OCI-LY1 (cell line): ENCODE measurements at regions not wholly inside any gene's neighbourhood (a gene's known extent, or its start where the extent isn't known, plus 50 kb on each side); places are given as distances from the start of the nearest gene placed in this dataset.
"Not testable (repeated sequence)": the region's sequence is repeated elsewhere in the genome, so short reads cannot be mapped to it uniquely, and the experiment has no call there.

ENCODE experiments used
- H2AFZ ChIP-seq: fragments of 200-600 bp; sonication (generic), shearing (Covaris generic); 2 replicates; pipeline ENCODE4 v1.6.0; 2014; ENCODE audit warnings: antibody characterized with exemption, mild to moderate bottlenecking, low read length
- H3F3A ChIP-seq: fragments of 200-600 bp; sonication (generic), shearing (Covaris generic); 2 replicates; pipeline ENCODE4 v1.6.0; 2014; ENCODE audit warnings: mild to moderate bottlenecking, antibody characterized with exemption, low read length, moderate library complexity; ENCODE audit not compliant: insufficient read depth
- H3K27ac ChIP-seq: fragments of 200-600 bp; sonication (generic); 2 replicates; pipeline ENCODE4 v1.5.1; 2014; ENCODE audit warnings: low read length, mixed run types, mild to moderate bottlenecking, low read depth; ENCODE audit not compliant: poor library complexity, severe bottlenecking
- H3K27me3 ChIP-seq: fragments of 200-600 bp; sonication (generic); 2 replicates; pipeline ENCODE4 v1.6.0; 2014; ENCODE audit warnings: antibody characterized with exemption, mild to moderate bottlenecking, low read length, moderate library complexity; ENCODE audit not compliant: insufficient read depth
- H3K36me3 ChIP-seq: fragments of 200-600 bp; sonication (generic); 2 replicates; pipeline ENCODE4 v1.6.1; 2014; ENCODE audit warnings: mild to moderate bottlenecking, antibody characterized with exemption, low read length, moderate library complexity, mixed read lengths; ENCODE audit not compliant: insufficient read depth
- H3K4me1 ChIP-seq: fragments of 200-600 bp; sonication (generic); 2 replicates; pipeline ENCODE4 v1.5.1; 2014; ENCODE audit warnings: mild to moderate bottlenecking, low read length, moderate library complexity; ENCODE audit not compliant: insufficient read depth, severe bottlenecking
- H3K4me2 ChIP-seq: fragments of 200-600 bp; sonication (generic), shearing (Covaris generic); 2 replicates; pipeline ENCODE4 v1.6.1; 2014; ENCODE audit warnings: low read length
- H3K4me3 ChIP-seq: fragments of 200-600 bp; sonication (generic); 2 replicates; pipeline ENCODE4 v1.5.1; 2014; ENCODE audit warnings: low read length, low read depth, mild to moderate bottlenecking, mixed read lengths; ENCODE audit not compliant: poor library complexity, severe bottlenecking
- H3K79me2 ChIP-seq: fragments of 200-600 bp; shearing (Covaris generic); 2 replicates; pipeline ENCODE4 v1.6.1; 2016; ENCODE audit warnings: mixed run types, low read length, mixed read lengths; ENCODE audit not compliant: insufficient read depth
- H3K9ac ChIP-seq: fragments of 200-600 bp; sonication (generic), shearing (Covaris generic); 2 replicates; pipeline ENCODE4 v1.6.1; 2014; ENCODE audit warnings: mild to moderate bottlenecking, low read length, mixed read lengths
- H3K9me2 ChIP-seq: fragments of 200-600 bp; sonication (generic), shearing (Covaris generic); 2 replicates; pipeline ENCODE4 v1.6.1; 2014; ENCODE audit warnings: low read depth, mild to moderate bottlenecking, low read length, mixed read lengths
- H3K9me3 ChIP-seq: fragments of 200-600 bp; shearing (Covaris generic); 2 replicates; pipeline ENCODE4 v1.6.1; 2014; ENCODE audit warnings: low read length, mixed read lengths
- H4K20me1 ChIP-seq: fragments of 200-600 bp; sonication (generic), shearing (Covaris generic); 2 replicates; pipeline ENCODE4 v1.6.0; 2016; ENCODE audit warnings: mild to moderate bottlenecking, low read length; ENCODE audit not compliant: insufficient read depth
- CTCF ChIP-seq: fragments of 200-600 bp; sonication (generic), shearing (Covaris generic); IDR thresholded peaks from 2 replicates; pipeline ENCODE4 v1.5.1; 2017; ENCODE audit warnings: mild to moderate bottlenecking, antibody characterized with exemption, low read length, moderate library complexity, mixed read lengths
- EZH2 ChIP-seq: fragments of 200-600 bp; sonication (generic), shearing (Covaris generic); IDR thresholded peaks from 2 replicates; pipeline ENCODE4 v1.8.0; 2017; ENCODE audit warnings: borderline replicate concordance, mixed run types, mild to moderate bottlenecking, antibody characterized with exemption, low read length, moderate library complexity, mixed read lengths

DNA sequence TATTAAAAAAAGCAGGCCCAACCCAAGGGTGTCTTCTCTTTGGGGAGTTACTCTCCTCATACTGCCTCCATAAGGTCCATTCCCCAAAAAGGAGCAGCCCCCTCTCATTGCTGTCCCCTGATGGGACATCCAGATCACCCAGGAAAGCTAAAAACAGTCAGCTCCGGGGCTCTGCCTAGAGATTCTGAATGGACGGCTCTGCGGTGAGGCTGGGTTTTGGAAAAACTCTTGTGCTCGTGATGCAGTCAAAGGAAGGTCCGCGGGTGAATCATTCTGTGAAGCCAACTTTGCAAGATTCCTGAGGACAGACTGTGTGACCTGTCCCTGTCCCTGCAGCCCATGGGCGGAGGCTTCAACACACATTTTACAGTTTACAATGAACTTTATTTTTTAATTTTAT is 351.5 kb downstream of the TYW1 start:
- no peaks in the 10 kb centered on the region for H3K9me2 ChIP-seq

GRCh38 chr7:67357653-67358052 is 361.0 kb downstream of the TYW1 start:
- H2AFZ ChIP-seq, H3K4me1 ChIP-seq, H3K79me2 ChIP-seq, H3K4me3 ChIP-seq, H3K9ac ChIP-seq, H3K9me2 ChIP-seq, H3K27me3 ChIP-seq, H3K27ac ChIP-seq, H3K36me3 ChIP-seq, H3K4me2 ChIP-seq, H3K9me3 ChIP-seq, H4K20me1 ChIP-seq, H3F3A ChIP-seq: not testable (repeated sequence)

More for the DNA sequence above, 351.5 kb downstream of the TYW1 start:
- Histone ChIP-seq H3K27me3 (no peaks in the 10 kb centered on the region), H2AFZ (no peak overlapping the region), H3K36me3 (peaks cover 7% of the 10 kb centered on the region), H3F3A (no peaks in the 10 kb centered on the region), H4K20me1 (no peaks in the 10 kb centered on the region), H3K27ac (no peak overlapping the region), H3K4me2 (no peak overlapping the region), H3K9ac (no peak overlapping the region), H3K79me2 (no peaks in the 10 kb centered on the region), H3K4me1 (no peaks in the 10 kb centered on the region), H3K9me3 (0 out of 2 replicates have a peak, but pooled peaks cover 7% of the 10 kb centered on the region), H3K4me3 (no peak overlapping the region)
- TF ChIP-seq CTCF (no peak), EZH2 (no peak)

DNA sequence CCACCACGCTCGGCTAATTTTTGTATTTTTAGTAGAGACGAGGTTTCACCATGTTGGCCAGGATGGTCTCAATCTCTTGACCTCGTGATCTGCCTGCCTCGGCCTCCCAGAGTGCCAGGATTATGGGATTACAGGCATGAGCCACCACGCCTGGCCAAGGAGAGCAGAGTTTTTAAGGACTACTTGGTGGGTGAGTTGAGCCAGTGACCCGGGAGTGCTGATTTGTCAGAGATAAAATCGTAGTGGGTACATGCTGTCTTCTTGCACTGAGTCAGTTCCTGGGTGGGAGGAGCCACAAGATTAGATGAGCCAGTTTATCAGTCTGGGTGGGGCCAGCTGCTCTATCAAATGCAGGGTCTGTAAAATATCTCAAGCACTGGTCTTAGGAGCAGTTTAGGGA is 361.7 kb downstream of the TYW1 start:
- H3K9me3 ChIP-seq, H3K4me3 ChIP-seq, H3K4me1 ChIP-seq, H3K79me2 ChIP-seq, H4K20me1 ChIP-seq, H3K27me3 ChIP-seq, H3K36me3 ChIP-seq, H3K9me2 ChIP-seq, H3K4me2 ChIP-seq, H3K9ac ChIP-seq, H3K27ac ChIP-seq, H3F3A ChIP-seq, H2AFZ ChIP-seq: not testable (repeated sequence)

GRCh38 chr7:67358738-67359137 is 362.1 kb downstream of the TYW1 start:
- H3K36me3 ChIP-seq, H3K4me2 ChIP-seq, H3K27me3 ChIP-seq, H4K20me1 ChIP-seq, H3K27ac ChIP-seq, H3K4me3 ChIP-seq, H3K79me2 ChIP-seq, H3K9me3 ChIP-seq, H3K9me2 ChIP-seq, H3K9ac ChIP-seq, H2AFZ ChIP-seq, H3K4me1 ChIP-seq, H3F3A ChIP-seq: not testable (repeated sequence)

GRCh38 chr7:67359900-67360299 is 363.3 kb downstream of the TYW1 start:
- Histone ChIP-seq H3K9me2 (no peaks in the 10 kb centered on the region), H3K27ac (no peak overlapping the region)

More at GRCh38 chr7:67359900-67360299, 363.3 kb downstream of the TYW1 start:
- Histone ChIP-seq H3K79me2 (no peaks in the 10 kb centered on the region), H3K4me2 (no peak overlapping the region), H3K9me3 (peaks cover 8% of the 10 kb centered on the region; the same call in 1 of the 2 replicates), H2AFZ (no peak overlapping the region), H4K20me1 (no peaks in the 10 kb centered on the region), H3K27me3 (no peaks in the 10 kb centered on the region), H3K4me1 (no peaks in the 10 kb centered on the region), H3F3A (no peaks in the 10 kb centered on the region), H3K36me3 (no peaks in the 10 kb centered on the region), H3K9ac (no peak overlapping the region), H3K4me3 (no peak overlapping the region)
- TF ChIP-seq CTCF (no peak), EZH2 (no peak)
